Hepatocyte (in vitro differentiated cells): ENCODE measurements at regions not wholly inside any gene's neighbourhood (a gene's known extent, or its start where the extent isn't known, plus 50 kb on each side); places are given as distances from the start of the nearest gene placed in this dataset.

Experiments
- DNase-seq: peaks from one replicate; pipeline ENCODE4 v3.0.0-alpha.2; 2016; ENCODE audit warnings: low spot score
- H2AFZ ChIP-seq: fragments of 200-600 bp; sonication (generic); 2 replicates; pipeline ENCODE4 v1.6.0; 2016; ENCODE audit warnings: antibody characterized with exemption, mild to moderate bottlenecking
- H3K27ac ChIP-seq: fragments of 200-600 bp; sonication (generic); 2 replicates; pipeline ENCODE4 v1.5.1; 2016; ENCODE audit warnings: mild to moderate bottlenecking
- H3K27me3 ChIP-seq: fragments of 200-600 bp; sonication (generic); 2 replicates; pipeline ENCODE4 v1.6.1; 2016
- H3K36me3 ChIP-seq: fragments of 200-600 bp; sonication (generic); replicated peaks from 2 replicates; pipeline ENCODE4 v1.5.1; 2016; ENCODE audit warnings: low read depth; ENCODE audit not compliant: insufficient read depth
- H3K4me1 ChIP-seq: fragments of 200-600 bp; sonication (generic); 2 replicates; pipeline ENCODE4 v1.5.1; 2016; ENCODE audit warnings: mild to moderate bottlenecking, moderate library complexity; ENCODE audit not compliant: insufficient read depth
- H3K4me2 ChIP-seq: fragments of 200-600 bp; sonication (generic); 2 replicates; pipeline ENCODE4 v1.6.0; 2016
- H3K4me3 ChIP-seq: fragments of 200-600 bp; sonication (generic); 2 replicates; pipeline ENCODE4 v1.5.1; 2016; ENCODE audit warnings: mild to moderate bottlenecking
- H3K79me2 ChIP-seq: fragments of 200-600 bp; sonication (generic); 2 replicates; pipeline ENCODE4 v1.6.0; 2017; ENCODE audit warnings: mild to moderate bottlenecking
- H3K9me2 ChIP-seq: fragments of 200-600 bp; sonication (generic); replicated peaks from 2 replicates; pipeline ENCODE4 v1.6.0; 2017; ENCODE audit warnings: mild to moderate bottlenecking; ENCODE audit not compliant: insufficient read depth
- H3K9me3 ChIP-seq: fragments of 200-600 bp; sonication (generic); 2 replicates; pipeline ENCODE4 v1.5.1; 2016; ENCODE audit warnings: low read depth, mild to moderate bottlenecking
- H4K20me1 ChIP-seq: fragments of 200-600 bp; sonication (generic); 2 replicates; pipeline ENCODE4 v1.6.0; 2016; ENCODE audit warnings: mild to moderate bottlenecking; ENCODE audit not compliant: insufficient read depth, poor library complexity, severe bottlenecking
- CTCF ChIP-seq: fragments of 200-600 bp; sonication (generic); IDR thresholded peaks from 2 replicates; pipeline ENCODE4 v1.5.1; 2016; ENCODE audit warnings: antibody characterized with exemption, mild to moderate bottlenecking; ENCODE audit not compliant: poor library complexity
- EZH2 ChIP-seq: fragments of 200-600 bp; sonication (generic); IDR thresholded peaks from 2 replicates; pipeline ENCODE4 v1.6.1; 2016; ENCODE audit warnings: antibody characterized with exemption, mild to moderate bottlenecking, borderline replicate concordance
- EZH2phosphoT487 ChIP-seq: fragments of 200-600 bp; sonication (generic); IDR thresholded peaks from one replicate; pipeline ENCODE4 v1.6.1; 2018; ENCODE audit warnings: antibody characterized with exemption, mild to moderate bottlenecking, low read depth, moderate library complexity; ENCODE audit not compliant: unreplicated experiment, severe bottlenecking
- WGBS: methylation state at CpG from one replicate; pipeline ENCODE4 v1.1.6; 2016; ENCODE audit warnings: low lambda C conversion rate; ENCODE audit errors: missing lambda C conversion rate; 5-methylcytosine and 5-hydroxymethylcytosine counted together

DNA sequence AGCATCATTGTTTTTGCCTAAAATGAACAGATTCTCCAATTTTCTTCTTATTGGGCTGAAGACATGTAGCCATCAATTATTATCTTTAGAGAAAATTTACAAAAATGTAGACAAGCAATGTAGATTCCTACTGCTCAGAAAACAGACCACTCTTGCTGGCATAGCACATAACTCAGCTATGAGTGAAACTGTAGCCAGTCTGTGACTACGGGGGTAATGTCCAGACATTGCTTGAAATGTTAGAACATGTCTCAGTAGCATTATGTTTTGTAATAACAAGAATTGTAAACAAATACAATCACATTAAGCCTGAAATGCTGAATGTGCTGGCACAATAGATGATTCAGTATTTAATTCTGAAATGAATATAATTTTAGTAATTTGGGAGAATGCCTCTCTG, 265.7 kb upstream of the KCNJ16 start:
- Histone ChIP-seq H3K79me2 (no peaks in the 10 kb centered on the region), H3K9me2 (no peaks in the 10 kb centered on the region), H4K20me1 (no peaks in the 10 kb centered on the region), H3K4me2 (no peak overlapping the region), H3K4me1 (peaks cover 7% of the 10 kb centered on the region), H3K36me3 (no peaks in the 10 kb centered on the region), H3K27me3 (no peaks in the 10 kb centered on the region), H2AFZ (no peak overlapping the region), H3K27ac (no peak overlapping the region), H3K4me3 (no peak overlapping the region), H3K9me3 (no peaks in the 10 kb centered on the region)
- 90% methylated on average over 1 of the region's 1 CpG for WGBS
- no peak for TF ChIP-seq EZH2phosphoT487
- no peak for TF ChIP-seq CTCF
- no peak for TF ChIP-seq EZH2
- DNase-seq: no peak

DNA sequence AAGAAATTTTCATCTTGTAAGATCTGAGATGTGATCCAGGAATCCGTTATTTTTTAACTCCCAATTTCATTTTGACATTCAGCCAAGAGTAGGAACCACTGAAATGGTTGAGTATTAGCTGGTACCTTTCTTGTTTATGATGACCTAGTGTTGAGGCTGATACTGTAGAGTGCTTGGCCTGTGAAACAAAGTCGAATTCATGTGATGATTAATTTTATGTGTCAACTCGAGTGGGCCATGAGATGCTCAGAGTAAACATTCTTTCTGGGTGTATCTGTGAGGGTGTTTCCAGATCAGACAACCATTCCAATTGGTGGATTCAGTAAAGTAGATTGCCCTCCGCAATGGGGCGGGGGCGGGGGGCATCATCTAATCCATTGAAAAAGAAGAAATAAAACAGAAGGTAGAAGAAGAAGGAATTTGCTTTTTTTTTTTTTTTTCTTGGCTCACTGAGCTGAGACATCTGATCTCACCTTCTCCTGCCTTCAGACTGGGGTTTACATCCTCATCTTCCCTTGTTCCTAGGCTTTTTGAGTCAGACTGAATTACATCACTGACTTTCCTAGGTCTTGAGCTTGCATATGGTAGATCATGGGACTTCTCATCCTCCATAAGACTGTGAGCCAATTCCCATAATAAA, 264.6 kb upstream of the KCNJ16 start:
- 91% methylated on average over 5 of the region's 6 CpGs for WGBS
- no peaks in the 10 kb centered on the region for H3K9me2 ChIP-seq
- no peak overlapping the region for H3K4me3 ChIP-seq
- no peak overlapping the region for H2AFZ ChIP-seq
- H3K4me2 ChIP-seq: no peak overlapping the region
- TF ChIP-seq EZH2phosphoT487: no peak
- no peak for TF ChIP-seq EZH2
- TF ChIP-seq CTCF: no peak
- peaks cover 7% of the 10 kb centered on the region for H3K4me1 ChIP-seq
- H3K27me3 ChIP-seq: no peaks in the 10 kb centered on the region
- no peak overlapping the region for H3K27ac ChIP-seq
- no peaks in the 10 kb centered on the region for H3K36me3 ChIP-seq
- H3K9me3 ChIP-seq: no peaks in the 10 kb centered on the region
- no peak for DNase-seq
- H3K79me2 ChIP-seq: no peaks in the 10 kb centered on the region
- H4K20me1 ChIP-seq: no peaks in the 10 kb centered on the region

DNA sequence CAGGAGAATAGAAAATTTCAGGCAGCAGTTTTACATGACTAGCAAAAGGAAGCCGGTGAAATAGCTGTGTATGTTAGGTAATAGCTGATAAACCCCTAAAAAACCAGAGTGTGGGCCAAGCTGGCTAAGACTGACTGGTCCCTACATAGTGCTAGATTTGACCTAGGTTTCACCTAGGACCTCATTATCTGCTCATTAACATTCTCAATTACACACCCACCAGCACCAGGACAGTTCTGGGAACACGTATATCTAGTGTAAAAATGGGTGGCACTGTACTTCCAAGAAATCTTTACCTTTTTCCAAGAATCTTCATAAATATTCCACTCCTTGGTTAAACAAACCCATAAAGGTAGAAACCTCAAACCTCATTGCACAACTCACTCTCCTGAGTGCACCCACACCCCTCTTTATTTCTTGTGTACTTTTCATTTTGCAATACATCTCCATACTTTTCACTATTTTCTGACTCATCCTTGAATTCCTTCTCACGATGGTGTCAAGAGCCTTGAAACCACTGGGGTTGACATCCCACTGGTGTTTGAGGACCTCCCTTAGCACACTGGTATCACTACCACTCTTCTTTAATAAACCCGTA, 262.7 kb upstream of the KCNJ16 start:
- no peaks in the 10 kb centered on the region for H3K27me3 ChIP-seq
- no peaks in the 10 kb centered on the region for H3K9me2 ChIP-seq
- no peak overlapping the region for H3K27ac ChIP-seq
- H3K36me3 ChIP-seq: no peaks in the 10 kb centered on the region
- H4K20me1 ChIP-seq: no peaks in the 10 kb centered on the region
- H2AFZ ChIP-seq: no peak overlapping the region
- H3K79me2 ChIP-seq: no peaks in the 10 kb centered on the region
- DNase-seq: peak; percentile 25
- TF ChIP-seq EZH2phosphoT487 (no peak), EZH2 (no peak), CTCF (no peak)
- H3K9me3 ChIP-seq: no peaks in the 10 kb centered on the region
- H3K4me2 ChIP-seq: no peak overlapping the region
- H3K4me1 ChIP-seq: peaks cover 7% of the 10 kb centered on the region
- 76% methylated on average over 4 of the region's 4 CpGs for WGBS
- H3K4me3 ChIP-seq: no peak overlapping the region

- H2AFZ ChIP-seq: no peak overlapping the region
- H3K4me1 ChIP-seq: peaks cover 7% of the 10 kb centered on the region
- H4K20me1 ChIP-seq: no peaks in the 10 kb centered on the region
- no peaks in the 10 kb centered on the region for H3K9me2 ChIP-seq
- 73% methylated on average over 2 of the region's 2 CpGs for WGBS
- no peak overlapping the region for H3K27ac ChIP-seq
- H3K9me3 ChIP-seq: no peaks in the 10 kb centered on the region
- H3K4me2 ChIP-seq: no peak overlapping the region
- H3K36me3 ChIP-seq: no peaks in the 10 kb centered on the region
- TF ChIP-seq EZH2phosphoT487: no peak
- TF ChIP-seq EZH2: no peak
- no peak for TF ChIP-seq CTCF
- no peaks in the 10 kb centered on the region for H3K79me2 ChIP-seq
- H3K27me3 ChIP-seq: no peaks in the 10 kb centered on the region
- no peak for DNase-seq
- no peak overlapping the region for H3K4me3 ChIP-seq
Observed at GRCh38 chr17:69814031-69814430, 261.0 kb upstream of the KCNJ16 start.
